RWPE2 (cell line): ENCODE measurements at regions not wholly inside any gene's neighbourhood (a gene's known extent, or its start where the extent isn't known, plus 50 kb on each side); places are given as distances from the start of the nearest gene placed in this dataset.

ENCODE experiments used
- ATAC-seq: fragments of 200-7000 bp; cut with Tn5 transposase; 3 replicates; pipeline ENCODE4 v1.9.1; 2021; ENCODE audit warnings: low read depth
- DNase-seq: peaks from one replicate; pipeline ENCODE4 v3.0.0-alpha.2; 2020; ENCODE audit warnings: low spot score
- H3K27ac ChIP-seq: fragments of 450-650 bp; 2 replicates; pipeline ENCODE4 v1.5.1; 2017; ENCODE audit warnings: mild to moderate bottlenecking; ENCODE audit not compliant: poor library complexity, severe bottlenecking
- H3K27me3 ChIP-seq: fragments of 250-450 bp; sonication (Bioruptor Pico); 2 replicates; pipeline ENCODE4 v1.5.1; 2021; ENCODE audit warnings: mild to moderate bottlenecking, moderate library complexity; ENCODE audit not compliant: insufficient read depth, poor library complexity, severe bottlenecking
- H3K36me3 ChIP-seq: fragments of 250-450 bp; sonication (Bioruptor Pico); 2 replicates; pipeline ENCODE4 v1.5.1; 2020; ENCODE audit warnings: low read depth, mild to moderate bottlenecking, moderate library complexity
- H3K4me1 ChIP-seq: fragments of 250-450 bp; sonication (Bioruptor Pico); 2 replicates; pipeline ENCODE4 v1.5.1; 2021; ENCODE audit warnings: mild to moderate bottlenecking, moderate library complexity; ENCODE audit not compliant: insufficient read depth, poor library complexity, severe bottlenecking
- H3K4me3 ChIP-seq: fragments of 250-450 bp; sonication (Bioruptor Pico); 2 replicates; pipeline ENCODE4 v1.5.1; 2021; ENCODE audit warnings: mild to moderate bottlenecking, moderate library complexity; ENCODE audit not compliant: severe bottlenecking
- H3K9me3 ChIP-seq: fragments of 250-450 bp; sonication (Bioruptor Pico); 2 replicates; pipeline ENCODE4 v1.5.1; 2021; ENCODE audit warnings: mild to moderate bottlenecking, moderate library complexity; ENCODE audit not compliant: severe bottlenecking
- TF ChIP-seq, protein P1 (sequence below): fragments of 450-650 bp; IDR thresholded peaks from one replicate; pipeline ENCODE4 v1.5.1; 2017; ENCODE audit warnings: mild to moderate bottlenecking, moderate library complexity; ENCODE audit not compliant: poor library complexity, severe bottlenecking

DNA sequence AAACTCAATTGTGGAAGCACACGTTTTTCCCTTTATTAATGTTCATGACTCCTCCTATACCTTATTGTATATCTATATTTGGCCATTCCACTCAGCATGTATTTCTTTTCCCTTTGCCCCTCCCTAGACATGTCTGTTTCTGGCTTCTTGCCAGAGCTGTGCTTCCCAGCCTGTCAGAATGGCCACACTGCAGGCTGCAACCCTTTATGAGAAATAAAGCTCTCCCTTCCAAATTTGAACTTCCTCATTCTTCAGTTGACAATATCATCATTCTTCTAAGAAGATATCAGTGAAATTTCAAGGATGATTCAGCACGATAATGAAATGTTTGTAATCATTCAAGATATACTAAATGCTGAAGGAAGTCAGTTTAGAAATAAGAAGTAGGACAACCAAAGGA, 107.6 kb upstream of the PRSS3 start:
- no peak for DNase-seq
- H3K36me3 ChIP-seq = no peaks in the 10 kb centered on the region
- H3K27me3 ChIP-seq = no peaks in the 10 kb centered on the region
- no peak overlapping the region for H3K27ac ChIP-seq
- H3K4me3 ChIP-seq = no peak overlapping the region
- TF ChIP-seq, protein P1, sequence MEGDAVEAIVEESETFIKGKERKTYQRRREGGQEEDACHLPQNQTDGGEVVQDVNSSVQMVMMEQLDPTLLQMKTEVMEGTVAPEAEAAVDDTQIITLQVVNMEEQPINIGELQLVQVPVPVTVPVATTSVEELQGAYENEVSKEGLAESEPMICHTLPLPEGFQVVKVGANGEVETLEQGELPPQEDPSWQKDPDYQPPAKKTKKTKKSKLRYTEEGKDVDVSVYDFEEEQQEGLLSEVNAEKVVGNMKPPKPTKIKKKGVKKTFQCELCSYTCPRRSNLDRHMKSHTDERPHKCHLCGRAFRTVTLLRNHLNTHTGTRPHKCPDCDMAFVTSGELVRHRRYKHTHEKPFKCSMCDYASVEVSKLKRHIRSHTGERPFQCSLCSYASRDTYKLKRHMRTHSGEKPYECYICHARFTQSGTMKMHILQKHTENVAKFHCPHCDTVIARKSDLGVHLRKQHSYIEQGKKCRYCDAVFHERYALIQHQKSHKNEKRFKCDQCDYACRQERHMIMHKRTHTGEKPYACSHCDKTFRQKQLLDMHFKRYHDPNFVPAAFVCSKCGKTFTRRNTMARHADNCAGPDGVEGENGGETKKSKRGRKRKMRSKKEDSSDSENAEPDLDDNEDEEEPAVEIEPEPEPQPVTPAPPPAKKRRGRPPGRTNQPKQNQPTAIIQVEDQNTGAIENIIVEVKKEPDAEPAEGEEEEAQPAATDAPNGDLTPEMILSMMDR = no peak
- no peaks in the 10 kb centered on the region for H3K4me1 ChIP-seq
- no peaks in the 10 kb centered on the region for H3K9me3 ChIP-seq
- ATAC-seq = no peak

DNA sequence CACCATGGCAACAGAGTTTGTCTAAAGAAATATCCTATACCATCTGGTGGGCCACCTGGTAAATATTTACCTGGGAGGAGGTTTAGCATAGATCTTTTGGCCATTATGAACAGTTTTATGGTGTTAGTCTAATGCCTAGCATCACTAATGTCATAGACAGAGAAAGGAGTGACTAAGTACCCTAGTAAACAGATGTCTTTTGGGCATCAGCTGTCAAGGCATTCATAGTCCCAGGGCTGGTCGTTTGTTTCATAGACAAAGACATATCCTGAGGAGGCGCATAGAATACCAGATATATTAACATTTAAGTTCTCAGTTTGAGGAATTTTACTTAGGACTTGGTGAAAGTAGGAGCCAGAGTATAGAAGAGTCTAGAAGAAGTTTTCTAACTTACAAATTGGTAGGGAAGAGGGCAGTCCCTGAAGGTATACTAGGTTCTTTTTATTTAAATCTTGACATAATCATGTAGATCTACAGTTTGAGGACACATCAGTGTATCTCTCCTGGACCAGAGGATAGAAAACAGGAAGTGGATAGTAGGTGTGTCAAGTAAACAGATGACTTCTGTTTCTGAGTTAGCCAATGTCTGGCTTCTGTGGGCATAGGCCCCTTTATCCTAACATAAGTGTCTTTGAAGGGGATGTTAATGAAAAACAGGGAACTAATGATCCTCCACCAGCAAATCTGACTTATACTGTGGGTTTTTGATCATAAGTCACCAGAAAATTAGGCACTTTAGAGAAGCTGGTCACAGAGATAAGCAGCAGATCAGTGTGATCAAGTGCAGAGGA, 105.0 kb upstream of the PRSS3 start:
- H3K27me3 ChIP-seq = no peaks in the 10 kb centered on the region
- no peaks in the 10 kb centered on the region for H3K36me3 ChIP-seq
- H3K9me3 ChIP-seq = no peaks in the 10 kb centered on the region
- no peaks in the 10 kb centered on the region for H3K4me1 ChIP-seq
- TF ChIP-seq, protein P1 = no peak
- no peak for ATAC-seq
- DNase-seq = no peak
- H3K4me3 ChIP-seq = no peak overlapping the region
- H3K27ac ChIP-seq = no peak overlapping the region

DNA sequence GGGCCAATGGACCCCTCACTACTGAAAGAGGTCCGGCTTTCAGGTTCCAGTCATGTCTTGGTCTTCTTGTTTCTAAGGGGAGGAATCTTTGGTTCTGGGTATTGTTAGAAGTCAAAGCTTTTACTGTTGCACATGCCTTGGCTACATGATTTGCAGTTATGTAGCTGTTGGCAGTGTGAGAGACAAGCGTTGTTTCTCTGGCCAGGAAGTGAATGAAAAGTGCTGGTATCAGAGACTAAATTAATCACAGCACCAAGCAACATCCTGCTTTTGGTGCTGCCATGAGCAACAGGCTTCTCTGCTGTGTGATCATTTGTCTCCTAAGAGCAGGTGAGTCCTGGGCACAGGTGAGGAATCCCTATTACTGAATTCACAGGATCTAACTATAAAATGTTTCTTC, 100.1 kb upstream of the PRSS3 start:
- H3K27ac ChIP-seq = no peak overlapping the region

DNA sequence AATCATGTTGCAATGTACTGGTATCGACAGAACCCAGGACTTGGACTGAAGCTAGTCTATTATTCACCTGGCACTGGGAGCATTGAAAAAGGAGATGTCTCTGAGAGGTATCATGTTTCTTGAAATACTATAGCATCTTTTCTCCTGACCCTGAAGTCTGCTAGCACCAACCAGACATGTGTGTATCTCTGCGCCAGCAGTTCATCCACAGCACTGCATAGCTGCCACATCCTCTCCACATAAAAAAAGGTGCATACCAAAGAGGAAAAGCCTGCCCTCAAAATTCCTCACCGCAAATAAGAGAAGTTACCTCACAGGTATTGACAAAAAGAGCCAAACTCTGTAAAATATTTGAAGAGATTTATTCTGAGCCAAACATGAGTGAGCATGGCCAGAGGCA, 99.5 kb upstream of the PRSS3 start:
- ATAC-seq (no peak), DNase-seq (no peak)
- Histone ChIP-seq H3K4me3 (no peak overlapping the region), H3K9me3 (no peaks in the 10 kb centered on the region), H3K27me3 (no peaks in the 10 kb centered on the region), H3K27ac (no peak overlapping the region), H3K36me3 (no peaks in the 10 kb centered on the region), H3K4me1 (no peaks in the 10 kb centered on the region)
- TF ChIP-seq, protein P1 = no peak

More for the DNA sequence above, 100.1 kb upstream of the PRSS3 start:
- no peaks in the 10 kb centered on the region for H3K36me3 ChIP-seq
- no peaks in the 10 kb centered on the region for H3K27me3 ChIP-seq
- H3K4me1 ChIP-seq = no peaks in the 10 kb centered on the region
- no peak for DNase-seq
- no peak overlapping the region for H3K4me3 ChIP-seq
- H3K9me3 ChIP-seq = no peaks in the 10 kb centered on the region
- no peak for ATAC-seq
- TF ChIP-seq, protein P1 = no peak

DNA sequence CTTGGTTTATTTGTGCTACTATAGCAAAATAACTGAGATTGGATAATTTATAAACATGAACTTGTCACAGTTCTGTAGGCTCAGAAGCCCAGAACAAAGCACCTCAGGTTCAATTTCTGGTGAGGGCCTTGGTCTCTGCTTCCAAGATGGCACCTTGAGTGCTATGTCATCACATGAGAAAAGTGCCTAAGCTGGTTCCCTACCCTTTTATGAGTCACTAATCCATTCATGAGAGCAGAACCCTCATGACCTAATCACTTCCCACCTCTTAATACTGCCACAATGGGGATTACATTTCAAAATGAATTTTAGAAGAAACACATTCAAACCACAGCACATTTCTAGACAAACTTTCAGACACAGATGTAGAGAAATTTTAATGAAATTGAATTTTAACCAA, 98.2 kb upstream of the PRSS3 start:
- Histone ChIP-seq H3K4me1 (no peaks in the 10 kb centered on the region), H3K36me3 (no peaks in the 10 kb centered on the region), H3K27ac (no peak overlapping the region), H3K9me3 (no peaks in the 10 kb centered on the region), H3K27me3 (no peaks in the 10 kb centered on the region), H3K4me3 (no peak overlapping the region)
- TF ChIP-seq, protein P1 = no peak
- no peak for ATAC-seq
- no peak for DNase-seq
